Left cardiac atrium (tissue), 4 donors: ENCODE measurements at regions not wholly inside any gene's neighbourhood (a gene's known extent, or its start where the extent isn't known, plus 50 kb on each side); places are given as distances from the start of the nearest gene placed in this dataset.
"Not testable (repeated sequence)": the region's sequence is repeated elsewhere in the genome, so short reads cannot be mapped to it uniquely, and the experiment has no call there.

ENCODE experiments used
- ATAC-seq, 2 donors: fragments of 200-7000 bp; cut with Tn5 transposase; one replicate each; pipeline ENCODE4 v1.9.1; 2020; ENCODE audit warnings: mild to moderate bottlenecking in 2 of 2, moderate library complexity in 2 of 2
- DNase-seq: peaks from one replicate; pipeline ENCODE4 v3.0.0-alpha.2; 2020
- intact Hi-C, 2 donors: fragments of 100-400 bp; cut with DNase I; formaldehyde crosslinking; loops; one replicate each; pipeline versions ENCODE4 v1.14.1 to v1.15.1; 2022 to 2023
- donor health status: DM: no; HTN: yes; CAD: no.
- donor health status: DM: no; HTN: yes; CAD: no; lungs with severe emphysema.
- donor health status: DM: yes; HTN: yes; CAD: no.
- donor health status: Dilated cardiomyopathy.

DNA sequence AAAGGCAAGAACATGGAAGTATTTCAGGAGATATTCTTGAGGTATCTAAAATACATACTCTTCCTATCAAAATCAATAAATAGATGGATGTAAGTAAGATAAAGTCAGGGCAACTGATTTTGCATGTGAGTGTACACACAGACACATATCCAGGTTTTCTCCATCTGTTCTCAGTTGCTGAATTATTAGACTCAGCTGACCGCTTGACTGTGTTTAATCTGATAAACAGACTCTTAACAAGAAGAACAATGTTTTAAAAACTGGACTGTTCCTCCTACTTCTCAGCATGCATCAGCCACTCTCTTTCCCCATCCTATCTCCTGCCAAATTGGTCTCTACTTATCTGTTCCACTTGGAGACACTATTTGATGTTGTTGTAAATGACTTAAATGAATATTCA lies 73.5 kb downstream of the GOLGA8G start:
- DNase-seq (no peak), ATAC-seq (no peak)
- intact Hi-C loops, result no loop called here

DNA sequence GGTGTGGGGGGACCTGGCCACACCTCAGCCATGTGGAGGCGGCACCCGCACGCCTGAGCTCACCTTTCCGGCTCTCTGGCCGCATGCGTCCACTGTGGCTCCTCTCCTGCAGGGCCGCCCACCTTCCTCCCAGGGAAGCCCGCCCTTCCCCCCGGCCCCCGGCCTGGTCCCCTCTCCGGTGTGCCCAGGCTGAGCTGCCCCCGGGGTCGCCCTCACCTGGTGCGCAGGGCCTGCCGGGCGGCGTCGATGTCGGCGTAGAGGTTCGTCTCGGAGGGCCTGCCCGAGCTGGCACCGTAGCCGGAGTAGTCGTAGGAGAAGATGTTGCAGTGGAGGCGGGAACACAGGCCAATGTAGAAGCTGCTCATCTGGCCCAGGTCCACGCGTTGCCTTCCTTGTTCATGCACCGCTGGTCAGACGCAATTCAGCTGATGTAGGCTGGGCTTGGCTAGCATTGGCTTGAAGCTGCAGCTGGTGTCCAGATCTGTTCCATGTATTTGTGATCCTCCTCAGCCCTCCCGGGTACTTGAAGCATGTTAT lies 75.3 kb downstream of the GOLGA8G start:
- ATAC-seq, intact Hi-C loops: not testable (repeated sequence)
- DNase-seq, result peak; percentile 15

DNA sequence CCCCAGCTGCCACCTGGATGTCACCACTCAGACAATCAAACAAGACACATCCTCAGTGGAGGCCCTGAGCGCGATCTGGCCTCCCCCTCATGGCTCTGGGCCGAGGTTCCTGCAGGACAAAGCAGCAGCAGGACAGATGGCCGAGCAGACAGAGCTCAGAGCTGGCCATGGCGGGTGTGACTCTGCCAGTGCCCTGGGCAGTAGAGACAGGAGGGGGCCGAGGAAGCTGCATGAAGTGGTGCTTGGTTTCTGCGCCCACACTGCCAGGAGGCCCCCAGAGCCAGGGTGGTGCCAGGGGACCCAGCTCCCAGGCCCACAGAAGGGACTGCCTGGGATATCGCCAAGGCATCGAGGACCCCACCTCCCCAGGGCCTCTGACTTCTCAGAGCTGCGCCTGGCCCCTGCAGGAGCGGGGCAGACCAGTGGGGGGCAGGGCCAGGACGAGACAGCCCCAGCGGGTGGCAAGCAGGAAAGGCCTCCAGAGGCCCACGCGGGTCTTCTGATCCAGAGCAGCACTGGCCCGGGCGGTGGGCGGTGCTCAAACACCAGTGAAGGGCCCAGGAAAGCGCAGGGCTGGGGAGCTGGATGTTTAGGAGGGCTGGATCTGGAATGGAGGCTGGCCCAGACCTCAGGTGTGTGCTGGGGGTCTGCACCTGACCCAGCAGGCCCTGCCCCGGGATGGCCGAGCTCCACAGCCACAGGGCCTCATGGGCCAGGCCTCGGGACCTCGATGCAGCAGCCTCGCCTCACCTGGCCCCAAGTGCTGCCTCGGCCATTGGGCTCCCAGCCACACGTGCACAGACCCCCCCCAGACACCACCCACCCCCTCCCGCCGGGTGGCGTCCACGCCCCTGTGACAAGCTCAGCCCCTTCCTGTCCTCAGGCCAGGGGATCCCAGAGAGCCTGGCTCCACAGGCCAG lies 76.0 kb downstream of the GOLGA8G start:
- intact Hi-C loops, result no loop called here
- ATAC-seq (no peak), DNase-seq (peak; percentile 24)

DNA sequence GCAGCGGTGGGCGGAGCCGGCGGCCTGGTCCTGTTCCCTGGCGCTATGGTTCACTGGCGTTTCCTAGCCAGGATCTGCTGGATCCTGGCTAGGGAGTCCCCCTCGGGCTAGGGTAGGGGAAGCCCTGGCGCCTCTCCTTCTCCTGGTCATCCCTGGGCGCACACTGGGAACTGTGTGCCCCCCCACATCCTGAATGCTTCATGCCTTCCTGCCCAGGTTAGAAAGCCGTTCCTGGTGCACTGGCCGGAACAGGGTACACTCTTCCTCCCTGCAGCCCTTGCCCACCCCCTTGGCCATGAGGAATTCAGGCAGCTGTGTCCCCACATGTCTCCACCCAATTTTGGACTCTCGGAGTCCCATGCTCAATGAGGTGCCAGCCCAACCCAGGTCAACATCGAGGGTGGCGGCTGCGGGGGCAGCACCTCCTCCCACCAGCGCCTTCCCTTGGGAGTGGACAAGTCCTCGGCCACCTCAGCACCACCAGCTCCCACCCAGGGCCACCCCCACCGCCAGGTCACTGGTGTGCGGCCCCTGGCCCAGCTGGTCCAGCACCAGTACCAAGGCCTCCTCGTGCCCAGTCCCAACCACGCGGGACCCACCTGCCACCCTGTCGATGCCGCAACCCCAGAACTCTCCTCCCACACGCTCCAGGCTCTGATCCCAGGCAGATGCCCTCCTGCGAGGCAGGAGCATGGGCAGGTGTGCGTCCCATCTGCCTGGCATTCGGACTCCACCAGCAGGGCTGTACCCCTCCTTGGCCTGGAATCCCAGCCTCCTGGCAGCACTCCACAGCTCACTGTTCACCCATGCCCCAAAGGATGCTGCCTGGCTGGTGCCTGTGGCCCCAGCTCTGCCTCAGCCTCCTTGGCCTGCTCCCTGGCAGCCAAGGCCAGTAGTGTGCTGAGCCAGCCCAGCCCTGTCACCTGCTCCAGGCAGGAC lies 77.0 kb downstream of the GOLGA8G start:
- ATAC-seq, intact Hi-C loops: not testable (repeated sequence)
- DNase-seq, result peak; percentile 18

DNA sequence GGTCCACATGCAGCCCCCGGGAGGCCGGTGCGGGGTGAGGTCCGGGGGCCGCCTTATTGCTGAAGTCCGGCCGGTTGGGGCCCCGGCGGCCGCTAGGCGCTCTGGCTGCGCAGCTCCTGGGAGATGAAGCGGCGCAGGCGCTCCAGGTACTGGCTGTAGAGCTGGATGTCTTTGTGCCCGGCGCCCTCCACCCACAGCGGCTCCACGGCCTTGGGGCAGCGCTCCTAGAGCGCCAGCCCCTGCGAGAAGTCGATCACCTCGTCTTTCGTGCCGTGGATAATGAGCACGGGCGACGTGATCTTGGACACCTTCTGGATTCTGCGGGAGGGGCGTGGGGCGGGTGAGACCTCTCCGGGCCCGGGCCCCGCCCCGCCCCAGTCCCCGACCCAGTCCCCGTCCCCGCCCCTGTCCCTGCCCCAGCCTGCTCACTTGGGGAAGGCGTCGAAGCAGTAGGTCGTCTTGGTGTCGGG lies 76.3 kb downstream of the GOLGA8F start:
- DNase-seq, ATAC-seq, intact Hi-C loops: not testable (repeated sequence)
